ENCODE measurements at regions not wholly inside any gene's neighbourhood (a gene's known extent, or its start where the extent isn't known, plus 50 kb on each side); places are given as distances from the start of the nearest gene placed in this dataset.
"Not testable (repeated sequence)": the region's sequence is repeated elsewhere in the genome, so short reads cannot be mapped to it uniquely, and the experiment has no call there.

- not testable (repeated sequence) for DNase-seq (ENCODE audit: low read depth)
Measured at GRCh38 chr6:71360556-71361335, 72.1 kb downstream of the OGFRL1 start.

- DNase-seq (ENCODE audit: low read depth), result no peak
Measured at GRCh38 chr6:71364889-71365542, 76.4 kb downstream of the OGFRL1 start.

GRCh38 chr6:71367756-71368155 lies 79.1 kb downstream of the OGFRL1 start:
- DNase-seq (ENCODE audit: low read depth), result no peak

DNA sequence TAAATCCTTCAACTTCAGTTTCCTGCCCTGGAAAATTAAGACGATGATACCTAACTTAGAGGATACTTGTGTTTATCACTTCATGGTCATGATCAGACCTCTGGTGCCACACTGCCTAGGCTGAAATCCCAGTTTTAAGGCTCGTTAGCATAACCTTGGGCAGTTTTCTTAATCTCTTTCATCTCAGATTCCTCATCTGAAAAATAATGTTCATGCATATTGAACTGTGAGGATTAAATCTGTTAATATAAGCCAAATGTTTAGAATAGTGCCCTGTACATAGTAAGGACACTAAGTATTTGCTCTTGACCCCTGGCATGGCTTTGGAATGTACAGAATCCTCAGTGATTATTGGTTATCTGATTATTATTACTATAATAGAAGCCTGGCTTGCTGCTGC lies 79.7 kb downstream of the OGFRL1 start:
- no peak for DNase-seq (ENCODE audit: low read depth)

GRCh38 chr6:71371559-71371958 lies 82.9 kb downstream of the OGFRL1 start:
- DNase-seq (ENCODE audit: low read depth), result no peak

- peak; percentile 71 for DNase-seq (ENCODE audit: low read depth)
Measured at GRCh38 chr6:71373943-71374342, 85.3 kb downstream of the OGFRL1 start.

DNA sequence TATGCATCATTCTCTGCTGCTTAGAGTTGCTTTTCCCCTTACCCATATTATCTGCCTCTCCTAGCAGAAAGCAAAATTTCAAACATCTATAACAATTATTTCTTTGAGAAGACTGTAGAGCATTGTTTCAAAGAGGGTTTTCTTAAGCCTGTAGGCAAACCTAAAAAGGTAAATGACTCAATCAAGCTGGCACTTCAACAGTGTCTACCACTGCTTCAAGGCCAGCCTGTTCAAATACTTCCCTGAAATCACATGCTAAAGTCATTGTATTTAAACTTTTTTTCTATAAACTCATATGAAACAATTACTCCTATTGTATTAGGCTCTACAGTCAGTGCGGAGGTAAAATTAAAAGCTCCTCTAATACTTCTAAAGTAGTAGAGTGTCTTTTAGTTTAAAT lies 87.1 kb downstream of the OGFRL1 start:
- no peak for DNase-seq (ENCODE audit: low read depth)

GRCh38 chr6:71376830-71377229 lies 88.2 kb downstream of the OGFRL1 start:
- DNase-seq (ENCODE audit: low read depth), result no peak

GRCh38 chr6:71383476-71383875 lies 94.9 kb downstream of the OGFRL1 start:
- no peak for DNase-seq (ENCODE audit: low read depth)

DNA sequence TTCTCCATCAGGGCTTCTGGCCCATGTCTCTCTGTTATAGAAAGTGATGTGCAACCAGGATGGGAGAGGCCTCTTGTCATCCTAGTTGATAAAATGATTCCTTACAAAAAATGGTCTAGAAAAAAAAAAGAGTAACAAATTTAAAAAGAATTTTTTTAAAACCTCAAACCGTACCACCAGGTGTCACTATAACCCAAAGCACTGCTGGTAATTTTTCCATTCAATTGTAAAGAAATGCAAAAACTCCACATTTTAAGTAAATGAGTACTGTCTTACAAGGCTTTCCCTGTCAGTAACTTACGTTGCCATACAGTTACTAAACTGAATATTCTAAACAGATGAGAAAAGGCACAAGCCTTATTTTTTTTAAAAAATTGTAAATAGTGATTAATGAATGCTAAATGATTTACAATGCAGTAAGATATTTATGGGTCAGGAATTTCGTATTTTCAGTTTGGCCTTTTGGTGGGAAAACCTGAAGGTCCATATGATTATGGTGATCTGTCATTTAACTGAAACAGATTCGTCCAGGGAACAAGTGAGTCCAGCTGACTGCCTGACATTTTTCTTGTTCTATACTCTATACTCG lies 95.4 kb downstream of the OGFRL1 start:
- peak; percentile 64 for DNase-seq (ENCODE audit: low read depth)

- DNase-seq (ENCODE audit: low read depth), result no peak
Measured at GRCh38 chr6:71385111-71385822, 96.7 kb downstream of the OGFRL1 start.

DNA sequence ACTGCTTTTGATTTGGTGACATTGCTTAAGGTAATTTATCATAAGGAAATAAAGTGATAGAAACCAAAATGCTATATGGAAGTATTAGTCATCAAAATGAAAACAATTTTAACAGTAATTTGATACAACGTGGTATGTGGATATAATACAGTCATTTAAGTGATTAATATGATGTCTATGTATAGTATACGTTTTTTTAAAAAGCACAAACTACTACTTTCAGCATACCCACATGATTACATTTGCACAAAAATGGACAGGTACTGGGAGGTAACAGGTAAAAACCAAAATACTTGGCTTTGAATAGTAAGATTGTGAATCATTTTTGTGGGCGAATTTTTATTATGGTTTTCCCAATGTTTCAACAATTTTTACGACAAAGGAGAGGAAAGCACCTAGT lies 97.6 kb downstream of the OGFRL1 start:
- DNase-seq (ENCODE audit: low read depth), result no peak

- peak; percentile 90 for DNase-seq (ENCODE audit: low read depth)
Measured at GRCh38 chr6:71387179-71387578, 98.6 kb downstream of the OGFRL1 start.

DNA sequence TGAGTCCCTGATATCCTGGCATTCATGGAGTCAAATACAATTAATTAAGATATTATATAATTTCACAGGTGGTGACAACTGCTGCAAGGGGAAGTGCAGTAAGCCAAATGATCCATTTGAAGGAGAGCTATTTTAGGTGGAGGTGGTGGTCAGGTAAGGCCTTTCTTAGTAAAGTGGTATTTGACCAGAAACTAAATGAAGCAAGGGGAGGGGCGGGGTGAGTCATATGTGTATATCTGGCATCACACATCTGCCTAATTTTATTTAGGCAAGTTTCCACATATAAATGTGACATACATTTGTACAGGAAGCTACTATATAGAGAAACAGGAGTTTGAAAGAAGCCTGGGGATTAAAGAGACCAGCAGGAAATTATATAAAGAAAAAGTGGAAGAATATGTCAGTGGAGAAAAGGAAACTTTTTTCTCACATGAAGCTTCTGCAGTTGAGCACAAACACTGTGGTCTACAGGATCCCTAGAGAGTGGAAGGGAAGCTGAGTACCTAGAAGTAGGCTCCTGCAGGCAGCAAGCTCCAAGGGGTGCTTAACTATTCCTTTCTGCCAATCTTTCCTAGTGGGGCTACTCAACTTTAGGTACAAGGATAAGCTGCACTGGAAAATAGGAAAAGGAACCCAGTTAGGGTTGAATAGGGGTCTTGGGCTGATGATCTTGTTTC lies 99.6 kb downstream of the OGFRL1 start:
- DNase-seq (ENCODE audit: low read depth), result no peak

DNA sequence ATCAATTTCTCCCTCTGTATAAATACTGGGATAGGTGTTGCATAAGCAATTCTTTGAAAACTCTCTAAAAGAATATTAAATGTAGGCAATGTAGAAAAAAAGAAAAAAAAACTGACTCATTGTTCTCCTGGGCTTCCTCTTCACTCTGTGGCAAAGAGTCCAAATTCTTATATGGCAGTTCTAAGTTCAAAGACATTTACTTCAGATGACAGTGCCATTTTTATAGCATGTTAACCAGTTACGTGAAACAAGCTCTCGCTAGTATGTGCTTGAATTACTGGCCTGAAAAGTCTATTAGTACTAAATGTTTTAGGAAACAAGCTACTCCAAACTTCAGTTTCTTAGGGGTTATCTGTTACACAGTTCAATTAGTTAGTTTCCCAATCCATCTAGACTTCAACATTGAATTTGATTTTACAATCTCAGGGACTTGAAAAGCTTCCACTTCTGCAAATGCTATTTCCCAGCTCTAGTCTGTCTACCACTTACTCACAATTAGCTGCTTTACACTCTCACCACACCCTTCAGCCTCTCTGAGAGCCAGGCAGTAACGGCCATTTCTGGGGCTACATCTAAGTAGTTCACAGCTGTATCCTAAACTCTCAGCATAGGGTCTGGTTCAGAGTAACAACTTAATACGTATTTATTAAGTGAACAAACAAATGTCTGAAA lies 100.4 kb downstream of the OGFRL1 start:
- DNase-seq (ENCODE audit: low read depth), result no peak

- DNase-seq (ENCODE audit: low read depth), result no peak
Measured at GRCh38 chr6:71391126-71391525, 102.5 kb downstream of the OGFRL1 start.

- DNase-seq (ENCODE audit: low read depth), result peak; percentile 64
Measured at GRCh38 chr6:71392276-71392675, 103.7 kb downstream of the OGFRL1 start.

GRCh38 chr6:71393471-71393870 lies 104.9 kb downstream of the OGFRL1 start:
- DNase-seq (ENCODE audit: low read depth), result no peak

DNA sequence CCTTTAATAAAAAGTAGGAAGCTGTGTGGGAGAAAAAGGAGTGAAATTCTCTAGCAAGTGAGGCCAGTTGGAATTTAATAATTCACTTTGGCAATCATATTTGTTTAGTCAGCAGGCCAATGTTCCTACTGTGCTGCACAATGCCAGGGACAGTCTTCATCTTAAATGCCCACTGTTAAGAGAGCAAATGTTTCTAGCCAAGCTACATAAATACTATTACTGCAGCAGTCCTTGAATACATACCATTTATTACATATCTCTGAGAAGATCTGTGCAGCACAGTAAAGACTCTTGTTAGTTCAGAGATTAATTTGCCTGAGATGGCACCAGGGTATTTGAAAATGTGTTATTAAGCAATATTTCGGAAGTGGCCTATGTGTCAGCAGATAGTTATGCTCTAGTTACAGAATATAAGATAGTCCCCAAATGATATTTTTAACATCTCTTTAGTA lies 105.4 kb downstream of the OGFRL1 start:
- peak; percentile 83 for DNase-seq (ENCODE audit: low read depth)

DNA sequence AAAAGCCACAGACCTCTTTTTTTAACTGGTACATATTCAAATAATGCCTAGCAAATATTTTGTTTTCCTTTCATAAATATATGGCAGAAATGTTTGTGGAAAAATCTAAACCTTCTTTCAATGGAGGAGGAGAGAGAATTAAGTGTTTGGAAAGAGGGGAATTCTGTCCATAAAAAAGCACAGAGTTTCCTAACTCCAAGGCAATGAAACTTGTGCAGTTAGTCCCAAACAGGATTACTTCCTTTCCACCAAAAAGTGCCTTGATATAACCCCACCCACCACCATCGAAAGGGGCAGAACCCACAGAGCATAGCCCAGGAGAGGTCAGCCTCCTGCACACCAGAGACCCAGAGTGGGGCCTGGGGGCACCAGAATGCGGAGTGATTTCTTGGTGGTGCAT lies 106.3 kb downstream of the OGFRL1 start:
- no peak for DNase-seq (ENCODE audit: low read depth)

DNA sequence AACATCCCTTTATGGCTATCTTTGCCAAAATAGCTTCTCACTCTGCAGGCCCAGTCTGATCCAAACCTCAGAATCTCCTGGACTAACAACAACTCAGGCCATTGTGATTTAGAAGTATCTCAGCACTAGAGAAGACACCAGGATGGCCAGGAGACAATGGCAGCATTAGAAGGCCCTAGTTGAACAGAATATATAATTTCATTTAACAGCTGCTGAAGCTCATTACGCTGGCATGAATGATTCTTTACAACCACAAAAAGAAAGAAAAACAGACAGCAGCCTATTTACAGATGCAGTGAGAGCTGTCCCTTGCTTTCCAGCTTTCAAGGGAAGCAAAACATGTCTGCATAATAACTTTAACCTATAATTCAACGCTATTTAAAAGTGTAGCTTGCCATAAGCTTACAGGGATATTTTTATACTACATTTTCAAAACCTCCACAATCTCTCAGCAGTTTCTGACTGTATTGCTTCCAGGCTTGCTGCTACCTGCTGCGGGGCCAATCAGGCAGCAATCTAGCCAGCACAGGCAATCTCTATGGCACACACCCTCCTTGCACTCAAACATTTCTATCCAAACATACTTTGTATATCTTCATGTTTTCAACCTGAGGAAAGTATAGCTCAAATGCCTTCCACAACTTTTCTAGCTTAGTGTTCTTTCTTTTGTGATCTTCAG lies 107.3 kb downstream of the OGFRL1 start:
- DNase-seq (ENCODE audit: low read depth), result no peak
